NCI-H1417 treated with DMSO at 0.1 percent for 48 hours (cell line): ENCODE measurements at regions not wholly inside any gene's neighbourhood (a gene's known extent, or its start where the extent isn't known, plus 50 kb on each side); places are given as distances from the start of the nearest gene placed in this dataset.
"Not testable (repeated sequence)": the region's sequence is repeated elsewhere in the genome, so short reads cannot be mapped to it uniquely, and the experiment has no call there.

ENCODE experiments used
- DNase-seq: peaks from one replicate; lab custom pipeline; 2025; lab: John Stamatoyannopoulos, UW

- no peak for DNase-seq
Measured at GRCh38 chr1:220942278-220942677, 63.0 kb downstream of the HLX start.

GRCh38 chr1:220942914-220943313, 63.7 kb downstream of the HLX start:
- not testable (repeated sequence) for DNase-seq

GRCh38 chr1:220943319-220943996, 64.2 kb downstream of the HLX start:
- DNase-seq = no peak

DNA sequence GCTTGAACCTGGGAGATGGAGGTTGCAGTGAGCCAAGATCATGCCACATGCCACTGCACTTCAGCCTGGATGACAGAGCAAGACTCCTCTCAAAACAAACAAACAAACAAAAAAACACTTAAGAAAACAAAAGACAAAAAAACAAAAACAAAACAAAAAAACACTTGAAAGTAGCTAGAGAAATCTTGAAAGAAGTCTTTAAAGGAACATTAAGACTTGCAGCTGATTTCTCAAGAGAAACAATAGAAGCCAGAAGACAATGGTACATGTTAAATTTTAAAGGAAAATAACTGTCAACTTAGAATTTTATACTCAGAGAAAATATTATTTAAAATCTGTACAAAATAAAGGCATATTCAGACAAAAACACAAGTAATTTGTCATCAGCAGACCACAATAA, 71.3 kb downstream of the HLX start:
- no peak for DNase-seq

DNA sequence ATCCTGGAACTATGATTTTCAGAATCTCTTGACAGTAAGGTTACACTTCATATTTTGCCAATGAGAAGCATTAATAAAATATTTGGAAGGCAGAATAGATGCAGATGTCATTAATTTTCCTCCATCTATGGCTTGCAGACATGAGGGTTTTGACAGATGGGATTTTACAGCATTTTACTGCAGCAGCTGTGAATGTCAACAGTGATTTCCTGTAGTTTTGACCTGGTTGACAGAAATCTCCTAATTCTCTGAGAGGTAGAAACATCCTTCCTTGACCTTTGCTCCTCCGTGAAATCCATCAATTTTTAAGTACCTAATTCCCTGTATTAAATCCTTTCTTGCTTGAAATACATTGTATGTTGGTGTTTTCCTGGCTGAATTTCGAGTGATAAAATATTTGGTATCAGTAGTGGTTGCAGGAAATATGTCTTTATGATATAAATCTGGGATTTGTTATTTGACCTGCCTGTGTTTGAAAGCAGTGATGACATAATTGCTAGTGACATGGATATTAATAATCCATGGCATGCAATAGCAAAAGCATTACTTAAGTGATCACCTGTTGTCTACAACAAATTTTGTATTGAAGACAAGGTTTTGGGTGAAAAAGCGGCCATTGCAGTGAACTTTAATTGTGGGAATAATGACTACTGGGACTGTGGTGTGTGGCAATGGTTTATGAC, 73.9 kb downstream of the HLX start:
- no peak for DNase-seq

GRCh38 chr1:220954321-220955075, 75.3 kb downstream of the HLX start:
- no peak for DNase-seq

DNA sequence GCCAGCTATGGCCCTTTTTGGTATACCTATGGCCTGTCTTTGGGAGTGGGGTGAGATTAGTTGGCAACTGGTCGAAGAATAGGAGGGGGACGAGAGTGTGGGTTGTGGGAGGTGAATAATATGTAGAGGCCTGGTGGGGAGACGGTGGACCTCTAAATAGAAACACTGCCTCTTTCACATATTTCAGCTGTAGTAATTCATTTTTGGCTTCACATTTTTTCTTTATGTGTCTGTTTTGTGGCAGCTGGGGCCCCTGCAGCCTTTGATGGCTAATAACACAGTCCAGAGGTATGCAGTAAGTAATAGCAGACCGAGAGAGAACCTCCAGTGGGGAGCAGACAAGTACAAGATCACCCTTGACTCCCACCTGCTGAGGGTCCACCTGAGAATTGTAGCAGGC, 75.9 kb downstream of the HLX start:
- DNase-seq = no peak

- DNase-seq = no peak
Measured at GRCh38 chr1:220956501-220957232, 77.4 kb downstream of the HLX start.

- DNase-seq = no peak
Measured at GRCh38 chr1:220957233-220957605, 78.0 kb downstream of the HLX start.

GRCh38 chr1:220958234-220958633, 79.0 kb downstream of the HLX start:
- DNase-seq = no peak

- no peak for DNase-seq
Measured at GRCh38 chr1:220962031-220962751, 82.9 kb downstream of the HLX start.

DNA sequence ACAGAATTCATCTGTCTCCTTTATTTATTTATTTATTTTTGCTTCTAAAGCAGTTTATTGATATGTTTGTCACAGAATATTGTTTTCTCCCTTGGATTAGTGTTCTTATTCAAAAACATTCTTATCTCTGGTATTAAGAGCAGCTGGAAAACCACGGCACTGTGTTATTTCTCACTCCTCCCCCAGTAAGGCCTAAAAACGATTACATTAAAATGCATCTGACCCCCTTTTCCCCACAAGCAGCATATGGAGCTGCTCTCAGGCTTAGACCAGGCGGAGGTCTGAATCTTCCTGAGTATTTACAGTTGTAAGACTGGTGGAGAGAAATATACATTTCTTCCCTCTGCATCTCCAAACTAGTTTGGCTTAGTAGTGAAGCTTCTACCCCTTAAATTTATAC, 86.8 kb downstream of the HLX start:
- no peak for DNase-seq

GRCh38 chr1:220966473-220966872, 87.2 kb downstream of the HLX start:
- DNase-seq = no peak

GRCh38 chr1:220966881-220967611, 87.8 kb downstream of the HLX start:
- no peak for DNase-seq

DNA sequence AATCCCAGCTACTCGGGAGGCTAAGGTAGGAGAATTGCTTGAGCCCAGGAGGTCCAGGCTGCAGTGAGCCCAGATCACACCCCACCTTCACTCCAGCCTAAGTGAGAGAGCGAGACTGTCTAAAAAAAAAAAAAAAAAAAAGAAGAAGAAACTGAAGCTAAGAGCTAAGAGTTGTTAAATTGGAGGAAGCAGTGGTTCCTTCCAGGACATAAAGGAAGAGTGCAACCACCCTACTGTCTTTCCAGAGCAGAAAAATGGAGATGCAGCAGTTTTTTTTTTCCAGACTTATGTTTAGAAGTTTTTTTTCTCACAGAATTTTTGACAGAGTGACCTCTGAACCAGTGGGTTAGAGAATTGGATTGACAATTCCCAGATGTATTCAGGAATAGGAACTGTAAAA, 88.7 kb downstream of the HLX start:
- DNase-seq = no peak

DNA sequence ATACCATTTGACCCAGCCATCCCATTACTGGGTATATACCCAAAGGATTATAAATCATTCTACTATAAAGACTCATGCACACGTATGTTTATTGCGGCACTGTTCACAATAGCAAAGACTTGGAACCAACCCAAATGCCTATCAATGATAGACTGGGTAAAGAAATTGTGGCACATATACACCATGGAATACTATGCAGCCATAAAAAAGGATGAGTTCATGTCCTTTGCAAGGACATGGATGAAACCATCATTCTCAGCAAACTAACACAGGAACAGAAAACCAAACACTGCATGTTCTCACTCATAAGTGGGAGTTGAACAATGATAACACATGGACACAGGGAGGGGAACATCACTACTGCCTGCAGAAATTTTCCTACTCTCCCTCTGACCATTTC, 90.0 kb downstream of the HLX start:
- DNase-seq = not testable (repeated sequence)

DNA sequence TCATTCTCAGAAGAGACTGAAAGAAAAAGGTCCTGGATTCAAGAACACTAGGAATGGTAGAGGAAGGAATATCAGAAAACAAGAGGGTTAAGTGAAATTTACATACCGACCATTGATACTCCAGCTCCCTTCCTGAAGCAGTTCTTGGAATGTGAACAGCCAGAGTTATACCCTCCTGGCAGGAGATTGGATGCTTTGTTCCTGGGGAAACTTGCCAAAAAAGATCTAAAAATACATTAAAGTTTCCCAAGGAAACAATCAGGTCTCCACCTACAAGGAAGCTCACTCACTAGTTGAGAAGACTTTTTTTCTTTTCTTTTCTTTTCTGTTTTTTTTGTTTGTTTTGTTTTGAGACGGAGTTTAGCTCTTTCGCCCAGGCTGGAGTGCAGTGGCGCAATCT, 91.1 kb downstream of the HLX start:
- DNase-seq = no peak

DNA sequence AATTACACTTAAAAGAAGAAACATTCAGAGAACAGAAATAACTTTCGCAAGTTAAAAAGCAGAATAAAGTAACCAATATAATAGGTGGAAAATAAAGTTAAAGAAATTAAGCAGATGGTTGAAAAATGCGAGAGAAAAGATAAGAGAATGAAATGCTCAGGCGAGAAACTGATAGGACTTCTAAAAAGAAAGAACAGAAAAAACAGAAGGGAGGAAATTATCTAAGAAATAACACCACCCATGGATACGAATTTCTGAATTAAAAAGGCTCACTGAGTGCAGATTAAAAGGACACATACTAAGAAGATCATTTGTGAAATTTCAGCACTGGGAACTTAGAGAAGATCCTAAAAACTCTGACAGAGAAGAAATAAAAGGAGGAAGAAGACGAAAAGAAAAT, 92.0 kb downstream of the HLX start:
- no peak for DNase-seq

- DNase-seq = no peak
Measured at GRCh38 chr1:220974431-220974830, 95.2 kb downstream of the HLX start.

- DNase-seq = no peak
Measured at GRCh38 chr1:220976390-220976789, 97.1 kb downstream of the HLX start.

- no peak for DNase-seq
Measured at GRCh38 chr1:220979371-220979770, 100.1 kb downstream of the HLX start.
